Activated T-cell treated with anti-CD3 and anti-CD28 coated beads, Interleukin-2, amount 50 U/mL, for 72 hours (primary cell): ENCODE measurements at regions not wholly inside any gene's neighbourhood (a gene's known extent, or its start where the extent isn't known, plus 50 kb on each side); places are given as distances from the start of the nearest gene placed in this dataset.

Experiments used
- ATAC-seq, 2 donors: fragments of 150-1000 bp; cut with Tn5 transposase; replicated peaks in 1 of 2; 2 replicates each; pipeline ENCODE4 v1.10.0; 2021; ENCODE audit warnings: moderate library complexity in 2 of 2, mild to moderate bottlenecking in 1 of 2
- DNase-seq, 2 donors: peaks; one replicate each; pipeline ENCODE4 v3.0.0; 2021 to 2022; ENCODE audit warnings: mixed read lengths in 1 of 2
- H3K27ac Mint-ChIP-seq: one replicate; pipeline ENCODE4 v1.8.0; 2022; ENCODE audit warnings: mild to moderate bottlenecking, moderate library complexity, mixed read lengths
- H3K27me3 Mint-ChIP-seq: one replicate; pipeline ENCODE4 v1.8.0; 2022; ENCODE audit warnings: low read depth, mixed read lengths
- H3K36me3 Mint-ChIP-seq, 2 donors: one replicate each; pipeline ENCODE4 v1.8.0; 2022; ENCODE audit warnings: mixed read lengths in 2 of 2, mild to moderate bottlenecking in 1 of 2; ENCODE audit not compliant: insufficient read depth in 2 of 2
- H3K4me1 Mint-ChIP-seq: one replicate; pipeline ENCODE4 v1.8.0; 2022; ENCODE audit warnings: low read depth, mixed read lengths
- H3K4me3 Mint-ChIP-seq, 2 donors: one replicate each; pipeline ENCODE4 v1.8.0; 2022; ENCODE audit warnings: mild to moderate bottlenecking in 2 of 2, mixed read lengths in 2 of 2, moderate library complexity in 2 of 2
- H3K9me3 Mint-ChIP-seq, 2 donors: one replicate each; pipeline ENCODE4 v1.8.0; 2022; ENCODE audit warnings: mixed read lengths in 2 of 2

DNA sequence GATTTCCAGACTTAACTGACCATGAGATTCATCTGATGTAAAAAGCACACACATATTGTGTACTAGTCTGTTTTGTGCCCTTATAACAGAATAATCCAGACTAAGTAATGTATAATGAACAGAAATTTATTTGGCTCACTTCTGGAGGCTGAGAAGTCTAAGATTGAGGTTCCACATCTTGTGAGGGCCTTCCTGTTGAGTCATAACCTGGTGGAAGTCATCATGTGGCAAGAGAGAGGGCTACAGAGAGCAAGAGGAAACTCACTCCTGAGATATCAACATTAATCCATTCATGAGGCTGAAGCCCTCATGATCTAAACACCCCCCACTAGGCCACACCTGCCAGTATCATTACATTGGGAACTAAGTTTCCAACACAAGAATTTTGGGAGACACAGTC, 977.6 kb downstream of the MCTP2 start:
- Mint-ChIP-seq H3K27ac (no peak overlapping the region), H3K9me3 (peaks cover 6 to 8% of the 10 kb centered on the region in 2 donors)

DNA sequence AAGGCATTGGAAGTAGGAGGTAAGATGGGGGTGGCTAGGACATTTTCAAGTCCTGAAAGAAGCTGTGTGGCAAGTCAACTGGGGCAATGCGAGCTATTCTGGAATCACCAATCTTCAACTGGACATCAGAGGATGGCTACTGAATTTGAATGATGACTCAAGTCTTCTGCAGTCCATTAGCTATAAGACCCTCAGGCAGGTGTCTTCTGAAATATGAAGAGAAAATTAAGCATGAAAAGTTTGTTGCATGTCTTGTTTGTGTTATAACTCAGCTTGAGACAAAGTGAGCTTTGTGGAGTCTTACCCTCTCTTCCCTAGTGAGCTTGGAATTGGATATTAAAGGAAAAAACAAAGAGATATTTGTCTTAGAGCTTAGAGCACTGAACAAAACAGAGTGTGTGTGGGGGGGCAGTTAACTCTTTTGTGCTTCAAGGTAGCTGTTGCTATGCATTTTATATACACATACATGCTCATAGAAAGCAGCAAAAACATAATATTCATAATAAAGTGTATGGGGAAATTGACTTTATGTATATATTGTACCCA, 979.1 kb downstream of the MCTP2 start:
- H3K27ac Mint-ChIP-seq, result no peak overlapping the region
- ATAC-seq (no peak), DNase-seq (no peak)
- H3K36me3 Mint-ChIP-seq, result peaks cover 0 to 3% of the 10 kb centered on the region in 2 donors
- H3K27me3 Mint-ChIP-seq, result no peaks in the 10 kb centered on the region
- H3K4me1 Mint-ChIP-seq, result no peaks in the 10 kb centered on the region
- H3K4me3 Mint-ChIP-seq, result no peak overlapping the region
- peaks cover 8% of the 10 kb centered on the region in 2 donors for H3K9me3 Mint-ChIP-seq

More for the DNA sequence above, 977.6 kb downstream of the MCTP2 start:
- Mint-ChIP-seq H3K36me3 (peaks cover 0 to 3% of the 10 kb centered on the region in 2 donors), H3K4me1 (no peaks in the 10 kb centered on the region), H3K4me3 (no peak overlapping the region), H3K27me3 (no peaks in the 10 kb centered on the region)
- ATAC-seq, result no peak
- no peak for DNase-seq

DNA sequence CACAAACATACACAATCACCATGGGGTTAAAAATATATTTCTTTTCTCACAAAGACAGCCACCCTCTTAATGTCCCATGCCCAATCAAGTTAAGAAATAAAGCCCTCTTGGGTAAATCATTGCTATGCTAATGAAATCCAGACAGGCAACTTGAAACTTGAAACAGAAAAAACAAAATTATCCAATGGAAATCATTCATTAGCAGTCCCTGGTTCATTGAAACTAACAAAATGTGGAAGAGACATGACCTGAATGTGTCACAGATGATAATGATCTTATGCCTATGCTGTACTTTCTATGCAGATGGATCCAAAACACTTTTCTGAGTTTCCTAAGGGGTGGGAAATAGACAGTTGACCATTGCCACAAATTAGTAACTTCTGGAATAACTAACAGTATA, 983.7 kb downstream of the MCTP2 start:
- no peak for ATAC-seq
- no peaks in the 10 kb centered on the region for H3K4me1 Mint-ChIP-seq
- H3K27ac Mint-ChIP-seq, result no peak overlapping the region
- no peak for DNase-seq
- no peak overlapping the region for H3K4me3 Mint-ChIP-seq
- H3K36me3 Mint-ChIP-seq, result no peaks in the 10 kb centered on the region
- H3K27me3 Mint-ChIP-seq, result no peaks in the 10 kb centered on the region
- H3K9me3 Mint-ChIP-seq, result peaks cover 2% of the 10 kb centered on the region in 2 donors

DNA sequence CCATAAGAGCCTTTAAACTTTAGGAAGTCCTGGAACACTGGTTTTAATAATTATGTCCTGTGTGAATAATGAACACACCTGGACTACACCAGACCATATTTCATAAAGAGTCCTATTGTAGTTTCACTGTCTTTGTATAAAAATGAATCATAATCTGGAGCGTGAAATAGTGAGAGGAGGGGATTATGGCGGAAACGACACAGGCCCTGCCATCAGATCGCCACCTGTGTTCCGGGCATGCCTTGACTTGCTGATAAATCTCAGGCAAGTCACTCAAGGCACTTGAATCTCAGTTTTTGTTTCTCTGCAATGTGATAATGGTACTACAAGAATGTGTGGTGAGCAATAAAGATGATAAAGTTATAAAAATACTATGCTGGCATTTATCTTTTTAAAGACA, 995.5 kb downstream of the MCTP2 start:
- Mint-ChIP-seq H3K27me3 (peaks cover 13% of the 10 kb centered on the region), H3K27ac (no peak overlapping the region), H3K4me1 (no peaks in the 10 kb centered on the region), H3K36me3 (peaks cover 0 to 2% of the 10 kb centered on the region in 2 donors), H3K9me3 (peaks cover 7 to 15% of the 10 kb centered on the region in 2 donors), H3K4me3 (no peak overlapping the region)
- ATAC-seq, result no peak
- DNase-seq, result no peak

DNA sequence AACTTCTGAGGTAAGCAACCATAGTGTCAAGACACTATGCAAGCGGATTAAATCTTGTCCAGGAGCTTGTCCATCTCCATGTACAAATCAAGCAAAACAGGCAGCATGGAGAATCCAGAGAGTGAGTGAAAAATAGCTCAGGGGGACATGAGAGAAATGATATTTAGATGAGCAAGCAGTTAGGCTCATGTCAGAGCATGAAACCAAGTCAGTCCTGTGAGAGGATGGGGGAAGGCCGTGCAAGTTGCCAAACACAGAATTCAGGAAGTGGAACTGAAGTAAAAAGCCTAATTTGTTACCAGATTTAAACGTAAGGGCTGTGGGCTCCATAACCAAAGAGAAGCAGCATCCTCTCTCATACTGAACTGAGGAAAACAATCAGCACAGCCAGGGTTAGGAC, 995.9 kb downstream of the MCTP2 start:
- no peak overlapping the region for H3K27ac Mint-ChIP-seq
- no peak overlapping the region for H3K4me3 Mint-ChIP-seq
- no peaks in the 10 kb centered on the region for H3K4me1 Mint-ChIP-seq
- ATAC-seq (no peak), DNase-seq (no peak)
- peaks cover 7 to 12% of the 10 kb centered on the region in 2 donors for H3K9me3 Mint-ChIP-seq
- peaks cover 0 to 2% of the 10 kb centered on the region in 2 donors for H3K36me3 Mint-ChIP-seq
- peaks cover 13% of the 10 kb centered on the region for H3K27me3 Mint-ChIP-seq

DNA sequence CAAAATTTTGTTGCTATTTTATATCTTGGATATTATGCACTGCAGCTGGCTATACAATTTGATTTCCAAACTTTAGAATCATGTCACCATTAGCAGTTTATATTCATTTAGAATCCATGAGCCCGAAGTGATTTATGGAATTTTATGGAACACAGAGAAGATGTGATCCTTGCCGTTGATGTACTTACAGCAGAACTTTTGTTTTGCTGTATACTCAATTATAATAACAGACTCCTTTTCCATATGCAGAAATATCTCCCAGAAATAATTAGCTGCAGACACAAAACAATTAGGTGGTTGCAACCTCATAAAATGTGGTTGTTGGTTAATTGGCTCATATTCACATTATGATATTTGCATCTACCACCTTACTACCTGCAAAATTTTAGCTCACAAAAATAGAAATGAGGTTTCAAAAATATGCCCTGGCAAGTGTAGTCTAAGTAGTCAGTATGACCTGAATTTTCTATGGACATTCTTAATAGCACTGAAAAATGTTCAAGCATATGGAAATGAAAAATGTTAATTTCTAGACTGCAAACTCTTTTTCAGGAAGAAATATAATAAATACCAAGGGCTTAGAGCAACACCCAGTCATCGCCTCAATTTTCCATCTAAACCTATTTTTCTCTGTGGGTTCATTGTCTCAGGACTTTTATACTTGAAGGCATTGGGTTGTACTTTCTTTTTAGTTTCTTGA, 997.6 kb downstream of the MCTP2 start:
- no peak for ATAC-seq
- Mint-ChIP-seq H3K36me3 (peaks cover 0 to 2% of the 10 kb centered on the region in 2 donors), H3K9me3 (peaks cover 7 to 9% of the 10 kb centered on the region in 2 donors), H3K4me1 (no peaks in the 10 kb centered on the region), H3K27ac (no peak overlapping the region), H3K27me3 (peaks cover 13% of the 10 kb centered on the region), H3K4me3 (no peak overlapping the region)
- no peak for DNase-seq

DNA sequence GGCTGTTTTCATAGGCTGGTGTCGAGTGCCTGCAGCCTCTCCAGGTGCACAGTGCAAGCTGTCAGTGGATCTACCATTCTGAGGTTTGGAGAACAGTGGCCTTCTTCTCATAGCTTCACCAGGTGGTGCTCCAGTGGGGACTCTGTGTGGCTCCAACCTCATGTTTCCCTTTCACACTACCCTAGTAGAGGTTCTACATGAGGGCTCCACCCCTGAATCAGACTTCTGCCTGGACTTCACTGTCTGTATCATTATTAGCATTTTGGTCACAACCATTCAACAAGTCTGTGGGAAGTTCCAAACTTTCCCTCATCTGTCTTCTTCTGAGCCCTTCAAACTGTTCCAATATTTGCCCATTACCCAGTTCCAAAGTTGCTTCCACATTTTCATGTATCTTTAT, 1003.7 kb downstream of the MCTP2 start:
- no peaks in the 10 kb centered on the region for H3K4me1 Mint-ChIP-seq
- no peak overlapping the region for H3K27ac Mint-ChIP-seq
- H3K27me3 Mint-ChIP-seq, result peaks cover 13% of the 10 kb centered on the region
- peaks cover 2 to 13% of the 10 kb centered on the region in 2 donors for H3K9me3 Mint-ChIP-seq
- DNase-seq, result no peak
- ATAC-seq, result no peak
- no peak overlapping the region for H3K4me3 Mint-ChIP-seq
- H3K36me3 Mint-ChIP-seq, result peaks cover 0 to 4% of the 10 kb centered on the region in 2 donors

DNA sequence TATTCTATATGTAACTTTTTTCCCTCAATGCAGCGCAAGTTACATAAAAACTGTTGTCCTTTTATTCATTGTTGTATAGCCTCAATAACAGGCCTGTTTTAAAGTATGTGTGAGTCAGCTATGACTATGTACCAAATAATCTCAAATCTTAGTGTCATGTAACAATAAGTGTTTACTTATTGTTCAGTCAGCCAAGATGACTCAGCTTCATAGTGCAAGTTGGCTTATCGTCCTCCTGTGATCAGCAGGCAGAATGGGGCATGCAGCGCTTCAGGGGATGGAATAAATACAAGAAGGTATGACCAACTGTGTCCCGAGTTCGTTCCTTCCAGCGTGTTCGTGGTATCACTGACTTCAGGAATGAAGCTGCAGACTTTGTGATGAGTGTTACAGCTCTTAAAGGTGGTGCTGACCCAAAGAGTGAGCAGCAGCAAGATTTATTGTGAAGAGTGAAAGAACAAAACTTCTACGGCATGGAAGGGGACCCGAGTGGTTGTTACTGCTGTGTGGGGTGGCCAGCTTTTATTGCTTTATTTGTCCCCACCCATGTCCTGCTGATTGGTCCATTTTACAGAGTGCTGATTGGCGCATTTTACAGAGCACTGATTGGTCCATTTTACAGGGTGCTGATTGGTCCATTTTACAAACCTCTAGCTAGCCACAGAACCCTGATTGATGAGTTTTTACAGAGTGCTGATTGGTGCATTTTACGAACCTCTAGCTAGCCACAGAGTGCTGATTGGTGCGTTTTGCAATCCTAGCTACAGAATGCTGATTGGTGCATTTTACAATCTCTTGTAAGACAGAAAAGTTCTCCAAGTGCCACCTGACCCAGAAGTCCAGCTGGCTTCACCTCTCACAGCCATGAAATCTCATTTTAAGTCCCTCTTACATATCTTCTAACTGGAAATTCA, 1016.0 kb downstream of the MCTP2 start:
- ATAC-seq, result no peak
- DNase-seq, result no peak
- H3K4me1 Mint-ChIP-seq, result no peaks in the 10 kb centered on the region
- H3K27ac Mint-ChIP-seq, result no peak overlapping the region
- no peak overlapping the region for H3K4me3 Mint-ChIP-seq
- H3K27me3 Mint-ChIP-seq, result peaks cover 11% of the 10 kb centered on the region
- H3K36me3 Mint-ChIP-seq, result no peaks in the 10 kb centered on the region
- H3K9me3 Mint-ChIP-seq, result no peaks in the 10 kb centered on the region

DNA sequence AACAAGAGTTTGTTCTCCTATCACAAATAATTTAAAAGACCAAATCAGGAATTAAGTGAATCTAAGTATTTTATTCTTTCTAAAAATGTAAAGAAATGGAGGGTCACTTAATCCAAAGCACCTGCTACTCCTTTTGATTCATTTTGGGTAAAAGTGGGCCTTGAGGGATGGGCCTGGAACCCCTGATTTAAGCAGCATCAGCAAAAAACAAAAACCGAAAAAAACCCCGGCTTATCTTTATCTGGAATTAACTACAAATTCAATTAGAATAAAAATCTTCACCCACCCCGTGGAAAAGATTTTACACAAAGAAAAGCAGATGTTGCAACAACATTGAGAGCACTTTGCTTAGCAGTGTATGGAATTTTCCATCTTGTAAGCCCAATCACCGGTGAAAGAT, 1018.2 kb downstream of the MCTP2 start:
- DNase-seq, result no peak
- no peak overlapping the region for H3K27ac Mint-ChIP-seq
- H3K4me1 Mint-ChIP-seq, result no peaks in the 10 kb centered on the region
- H3K4me3 Mint-ChIP-seq, result no peak overlapping the region
- no peaks in the 10 kb centered on the region for H3K9me3 Mint-ChIP-seq
- no peaks in the 10 kb centered on the region for H3K36me3 Mint-ChIP-seq
- no peak for ATAC-seq
- peaks cover 8% of the 10 kb centered on the region for H3K27me3 Mint-ChIP-seq

DNA sequence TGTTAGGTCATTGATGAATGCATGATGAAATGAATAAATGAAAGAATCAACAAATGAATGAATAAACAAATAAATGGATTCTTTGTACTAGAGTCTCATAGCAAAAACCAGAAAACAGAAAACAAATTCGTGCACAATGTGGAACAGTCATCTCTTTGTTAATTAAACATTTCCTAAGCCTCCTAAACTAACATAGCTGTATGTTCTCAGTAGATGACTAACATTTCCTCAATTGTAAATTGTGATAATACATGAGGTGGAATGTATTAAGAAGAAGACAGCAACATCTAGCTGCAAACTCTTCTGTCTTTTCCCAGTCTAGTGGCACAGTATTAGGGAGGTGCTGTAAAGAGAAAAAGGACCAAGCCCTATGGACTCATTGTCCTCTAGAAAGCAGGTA, 1021.0 kb downstream of the MCTP2 start:
- Mint-ChIP-seq H3K27me3 (peaks cover 27% of the 10 kb centered on the region), H3K4me1 (no peaks in the 10 kb centered on the region), H3K27ac (no peak overlapping the region), H3K9me3 (no peaks in the 10 kb centered on the region), H3K36me3 (no peaks in the 10 kb centered on the region), H3K4me3 (no peak overlapping the region)
- ATAC-seq (no peak), DNase-seq (no peak)

DNA sequence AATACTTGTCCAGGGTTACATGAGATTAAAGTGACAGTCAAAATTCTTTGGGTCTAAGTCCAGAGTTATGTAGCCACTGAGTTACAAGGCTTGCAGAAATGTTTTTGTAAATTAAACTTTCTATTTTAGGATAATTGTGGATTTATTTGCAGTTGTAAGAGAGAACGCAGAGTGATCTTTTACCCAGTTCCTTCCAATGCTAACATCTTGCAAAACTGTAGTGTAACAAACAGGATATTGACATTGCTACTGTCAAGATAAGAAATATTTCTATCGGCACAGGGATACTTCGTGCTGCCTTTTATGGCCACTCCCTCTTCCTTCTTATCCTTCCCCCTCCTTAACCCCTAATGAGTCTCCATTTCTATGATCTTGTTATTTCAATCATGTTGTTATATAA, 1022.9 kb downstream of the MCTP2 start:
- ATAC-seq (no peak), DNase-seq (no peak)
- no peaks in the 10 kb centered on the region for H3K9me3 Mint-ChIP-seq
- H3K4me1 Mint-ChIP-seq, result no peaks in the 10 kb centered on the region
- no peak overlapping the region for H3K27ac Mint-ChIP-seq
- H3K36me3 Mint-ChIP-seq, result no peaks in the 10 kb centered on the region
- H3K27me3 Mint-ChIP-seq, result peaks cover 37% of the 10 kb centered on the region
- no peak overlapping the region for H3K4me3 Mint-ChIP-seq

DNA sequence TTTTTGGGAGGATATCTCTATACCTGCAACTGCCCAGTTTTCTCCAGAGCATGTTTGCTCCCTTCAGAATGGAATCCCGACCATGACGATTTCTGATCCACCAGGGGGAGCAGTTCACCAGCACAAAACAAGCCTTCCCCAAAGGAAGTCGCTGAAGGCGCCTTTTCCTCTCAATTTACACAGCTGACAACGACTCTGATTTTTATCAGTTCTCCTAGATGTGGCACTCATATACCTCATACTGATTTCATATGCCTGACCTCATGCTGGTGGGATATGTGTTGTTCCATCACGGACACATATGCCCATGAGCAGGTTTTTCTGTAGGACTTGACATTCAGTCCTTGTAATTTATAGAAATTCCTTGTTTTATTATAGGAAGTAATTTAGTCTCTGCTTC, 1028.2 kb downstream of the MCTP2 start:
- no peaks in the 10 kb centered on the region for H3K9me3 Mint-ChIP-seq
- H3K36me3 Mint-ChIP-seq, result no peaks in the 10 kb centered on the region
- no peaks in the 10 kb centered on the region for H3K4me1 Mint-ChIP-seq
- DNase-seq, result peak; percentile 42 to 46
- peak in 1 of 2 donors; percentile 34 for ATAC-seq
- H3K27ac Mint-ChIP-seq, result no peak overlapping the region
- no peak overlapping the region for H3K4me3 Mint-ChIP-seq
- peaks cover 61% of the 10 kb centered on the region for H3K27me3 Mint-ChIP-seq

DNA sequence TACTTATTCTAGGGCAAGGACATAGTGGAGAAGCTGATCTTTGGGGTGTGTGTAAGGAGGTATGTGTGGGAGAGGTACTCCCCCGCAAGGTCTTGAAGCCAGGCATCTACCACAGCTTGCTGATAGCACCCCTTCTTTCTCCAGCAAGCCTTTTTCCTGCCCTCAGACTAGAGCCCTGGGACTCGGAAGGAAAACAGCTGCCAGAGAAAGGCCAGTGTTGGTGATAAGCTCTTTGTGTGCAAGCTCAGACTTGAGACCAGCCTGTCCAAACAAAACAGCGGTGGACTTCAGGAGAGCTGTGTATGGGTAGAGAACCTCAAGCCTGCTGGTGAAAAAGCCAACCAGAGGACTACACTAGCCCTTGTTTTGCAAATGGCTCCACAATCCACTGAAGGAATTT, 1028.6 kb downstream of the MCTP2 start:
- peaks cover 59% of the 10 kb centered on the region for H3K27me3 Mint-ChIP-seq
- ATAC-seq (no peak), DNase-seq (no peak)
- no peak overlapping the region for H3K4me3 Mint-ChIP-seq
- H3K9me3 Mint-ChIP-seq, result no peaks in the 10 kb centered on the region
- H3K4me1 Mint-ChIP-seq, result no peaks in the 10 kb centered on the region
- H3K27ac Mint-ChIP-seq, result no peak overlapping the region
- no peaks in the 10 kb centered on the region for H3K36me3 Mint-ChIP-seq
